ENCODE measurements at regions not wholly inside any gene's neighbourhood (a gene's known extent, or its start where the extent isn't known, plus 50 kb on each side); places are given as distances from the start of the nearest gene placed in this dataset.

DNA sequence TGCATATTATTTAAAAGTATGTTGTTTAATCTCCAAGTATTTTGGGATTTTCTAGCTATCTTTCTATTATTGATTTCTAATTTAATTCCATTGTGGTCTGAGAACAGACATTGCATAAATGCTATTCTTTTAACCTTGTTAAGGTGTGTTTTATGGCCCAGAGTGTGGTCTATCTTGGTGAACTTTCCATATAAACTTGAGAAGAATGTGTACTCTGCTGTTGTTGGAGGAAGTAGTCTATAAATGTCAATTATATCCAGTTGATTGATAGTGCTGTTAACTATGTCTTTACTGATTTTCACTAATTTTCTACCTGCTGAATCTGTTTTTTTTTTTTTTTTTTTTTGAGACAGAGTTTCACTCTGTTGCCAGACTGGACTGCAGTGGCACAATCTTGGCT, 180.9 kb downstream of the ZNF621 start:
- no peak for DNase-seq

DNA sequence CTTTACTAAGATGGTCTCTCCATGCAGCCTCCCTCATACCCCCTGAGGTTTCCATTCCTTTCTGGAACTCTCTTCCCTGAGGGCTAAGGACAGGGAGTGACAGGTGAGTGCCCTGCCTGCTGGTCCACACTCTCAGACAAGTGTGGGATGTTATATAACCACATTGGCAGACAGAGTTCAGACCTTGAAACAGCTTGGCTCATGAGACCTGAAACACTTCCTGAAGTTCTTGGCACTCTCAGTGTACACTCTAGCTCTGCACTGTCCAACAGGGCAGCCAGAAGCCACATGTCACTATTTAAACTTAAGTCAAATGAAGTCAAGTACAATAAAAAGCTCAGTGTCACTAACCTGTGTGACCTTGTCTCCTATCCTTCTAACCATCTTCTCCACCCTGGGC, 188.5 kb downstream of the ZNF621 start:
- DNase-seq = no peak

DNA sequence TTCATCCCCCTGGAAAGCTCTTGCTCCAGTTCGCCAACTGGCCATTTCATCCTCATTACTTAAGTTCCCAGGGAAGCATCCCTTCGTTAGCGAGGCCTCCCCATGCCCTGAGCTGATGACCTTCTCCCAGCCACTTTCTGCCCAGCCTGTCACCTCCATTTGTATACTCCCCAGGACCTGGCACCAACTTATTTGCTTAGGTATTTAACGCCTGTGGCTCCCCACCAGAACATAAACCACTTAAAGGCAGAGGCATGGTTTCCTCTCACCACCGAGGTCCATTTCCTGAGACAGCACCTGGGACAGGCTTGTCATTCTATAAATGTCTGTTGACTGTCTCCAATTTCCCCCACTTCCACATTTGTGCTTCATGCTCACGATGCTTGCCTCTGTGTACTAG, 189.0 kb downstream of the ZNF621 start:
- DNase-seq = no peak

DNA sequence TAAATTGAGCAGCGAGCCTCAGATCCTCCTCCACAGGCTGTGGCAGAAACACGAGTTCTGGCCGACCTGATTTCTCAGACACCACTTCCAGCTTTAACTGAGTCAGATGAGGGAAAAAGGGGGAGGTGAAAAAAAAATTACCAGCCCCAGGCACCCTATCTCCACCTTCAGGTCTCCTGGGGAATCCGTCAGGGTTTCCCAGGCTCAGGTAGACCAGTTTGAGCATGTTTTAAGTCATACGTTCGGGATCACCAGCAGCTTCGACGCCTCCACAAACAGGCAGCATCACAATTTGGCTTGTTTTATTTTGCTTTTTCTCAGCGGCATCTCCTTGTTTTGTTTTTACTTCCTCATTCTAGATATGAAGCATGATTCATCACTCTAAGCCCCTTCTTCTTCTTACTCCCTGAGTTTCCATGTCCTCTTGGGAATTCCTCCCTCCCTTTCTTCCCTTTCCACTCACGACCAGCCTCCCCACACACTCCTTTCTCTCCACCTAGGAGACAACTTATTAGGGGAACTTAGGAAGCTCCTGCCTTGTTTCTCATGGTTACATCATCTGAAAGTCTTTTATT, 190.1 kb downstream of the ZNF621 start:
- DNase-seq = no peak

DNA sequence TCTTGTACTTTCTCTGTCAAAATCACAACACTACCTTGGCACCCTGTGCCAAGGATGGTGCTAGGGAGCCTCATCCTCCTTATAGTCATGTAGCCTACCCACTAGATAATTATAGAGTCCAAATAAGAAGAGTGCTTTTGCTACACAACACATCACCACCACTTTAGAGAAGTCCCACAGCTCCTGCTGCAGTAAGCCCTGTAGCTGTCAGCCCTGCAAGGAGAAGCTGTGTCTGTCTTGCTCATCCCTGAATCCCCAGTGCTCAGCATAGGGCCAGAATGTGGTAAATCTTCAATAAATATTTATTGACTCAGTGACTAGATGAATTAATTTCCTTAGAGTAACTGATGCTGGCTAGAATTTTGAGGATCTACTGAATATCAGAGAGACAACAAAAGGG, 190.8 kb downstream of the ZNF621 start:
- DNase-seq = no peak

DNA sequence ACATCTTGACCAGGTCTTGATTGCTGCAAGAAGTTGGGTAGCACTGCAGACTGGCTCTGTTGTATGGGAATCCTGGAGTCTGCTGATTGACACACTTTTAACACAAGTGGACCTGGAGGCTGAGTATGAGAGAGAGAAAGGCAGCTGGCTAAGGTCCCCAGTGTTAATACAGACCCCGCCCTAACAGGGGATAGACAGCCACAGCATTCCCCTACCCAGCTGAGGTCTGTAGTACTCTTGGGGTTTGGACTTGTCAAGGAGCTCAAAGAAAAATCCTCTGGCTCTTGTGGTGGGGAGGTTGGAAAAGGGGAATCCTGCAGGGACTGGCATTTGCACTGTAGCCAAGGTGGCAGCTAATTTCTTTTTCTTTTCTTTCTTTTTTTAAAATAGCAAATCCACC, 192.7 kb downstream of the ZNF621 start:
- no peak for DNase-seq

DNA sequence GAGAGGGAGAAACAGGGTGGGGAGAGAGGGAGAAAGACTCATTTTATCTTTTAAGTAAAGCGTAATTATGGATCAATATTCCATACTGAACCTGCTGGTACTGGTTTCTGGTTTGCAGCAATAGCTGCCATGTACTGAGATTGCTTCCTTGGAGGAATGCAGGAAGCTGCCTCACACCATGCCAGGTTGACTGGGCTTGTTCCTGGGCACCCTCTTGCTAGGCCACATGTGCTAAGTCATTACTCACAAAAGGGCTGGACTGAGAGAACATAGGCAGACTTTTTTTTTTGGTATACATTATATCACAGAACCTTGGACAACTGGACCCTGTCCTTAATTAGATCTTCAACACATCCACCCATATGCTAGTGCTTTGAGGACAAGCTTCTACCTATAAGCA, 193.4 kb downstream of the ZNF621 start:
- DNase-seq = no peak

DNA sequence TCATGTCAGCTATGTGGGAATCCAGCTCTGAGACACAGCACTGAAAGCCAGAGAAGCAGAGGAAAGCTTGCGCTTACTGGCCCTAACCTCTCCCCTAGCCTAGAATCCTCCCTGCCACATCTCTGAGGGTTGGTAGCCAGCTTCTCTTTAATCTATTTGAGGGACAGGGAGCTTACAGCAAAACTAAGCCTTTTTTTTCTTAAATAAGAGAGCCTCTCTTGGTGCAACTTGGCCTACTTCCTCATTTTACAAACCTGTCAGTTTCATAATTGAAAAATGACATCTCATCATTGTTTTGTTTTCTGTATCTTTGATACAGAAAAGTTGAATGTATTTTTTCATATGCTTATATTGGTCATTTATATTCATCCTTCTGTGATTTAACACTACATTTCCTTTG, 193.9 kb downstream of the ZNF621 start:
- no peak for DNase-seq

DNA sequence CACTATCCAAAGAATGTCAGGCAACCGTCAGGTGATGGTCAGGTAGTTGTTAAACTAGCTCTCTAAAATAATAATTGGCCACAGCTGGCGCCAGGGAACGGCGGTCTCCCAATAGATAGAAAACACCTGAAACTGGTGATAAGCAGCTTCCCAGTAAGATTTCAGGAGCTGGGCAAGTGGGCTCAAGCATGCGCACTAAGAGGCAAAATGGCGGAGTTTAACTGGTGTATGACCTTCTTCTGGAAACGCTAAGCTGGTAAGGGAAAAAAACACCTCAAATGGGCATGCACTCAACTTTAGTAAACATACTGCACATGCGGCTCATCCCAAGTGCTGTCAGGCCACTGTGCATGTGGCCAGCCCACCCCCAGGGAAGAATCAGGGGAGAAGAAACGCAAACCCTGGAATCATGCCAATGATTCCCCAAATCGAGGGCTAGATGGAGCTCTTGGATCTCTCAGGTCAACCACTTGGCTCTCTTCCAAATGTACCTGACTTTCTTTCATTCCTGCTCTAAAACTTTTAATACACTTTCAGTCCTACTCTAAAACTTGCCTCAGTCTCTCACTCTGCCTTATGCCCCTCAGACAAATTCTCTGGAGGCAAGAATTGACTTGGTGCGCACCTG, 195.0 kb downstream of the ZNF621 start:
- no peak for DNase-seq

DNA sequence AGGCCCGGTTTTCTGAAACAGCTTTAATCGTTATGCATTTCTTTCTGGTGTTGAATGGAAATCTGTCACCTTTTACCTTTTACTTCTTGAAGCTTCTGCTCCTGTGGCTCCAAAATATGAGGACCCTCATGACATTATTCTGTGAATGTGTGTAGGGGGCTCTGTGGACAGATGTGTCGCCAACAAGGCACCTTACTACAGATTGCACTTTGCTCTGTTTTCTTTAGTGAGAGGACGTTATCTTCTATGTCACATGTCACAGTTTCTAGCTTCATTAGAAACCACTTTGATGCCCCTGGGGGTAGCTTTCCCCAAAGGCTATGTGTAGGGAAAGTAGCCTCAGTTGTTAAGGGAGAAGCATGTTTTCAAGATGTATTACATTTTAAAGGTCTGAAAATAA, 195.6 kb downstream of the ZNF621 start:
- DNase-seq = no peak

DNA sequence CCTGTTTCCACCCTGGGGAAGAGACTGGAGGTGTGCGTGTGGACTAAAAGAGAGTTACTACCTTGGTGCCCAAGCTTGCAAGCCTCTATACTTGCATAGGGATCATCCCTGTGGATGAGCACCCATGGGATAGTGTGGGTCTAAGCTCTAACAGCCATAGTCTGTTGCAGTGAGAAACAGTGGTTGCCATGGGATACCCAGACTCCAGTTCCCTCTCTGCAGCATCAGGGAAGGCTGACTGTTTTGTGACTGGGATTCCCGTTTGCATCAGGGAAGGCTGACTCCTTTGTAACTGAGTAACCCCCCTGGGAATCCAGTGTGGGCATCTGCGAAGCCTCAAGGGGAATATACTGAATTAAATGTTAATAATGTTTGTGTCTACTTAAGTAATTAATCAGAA, 196.1 kb downstream of the ZNF621 start:
- no peak for DNase-seq

DNA sequence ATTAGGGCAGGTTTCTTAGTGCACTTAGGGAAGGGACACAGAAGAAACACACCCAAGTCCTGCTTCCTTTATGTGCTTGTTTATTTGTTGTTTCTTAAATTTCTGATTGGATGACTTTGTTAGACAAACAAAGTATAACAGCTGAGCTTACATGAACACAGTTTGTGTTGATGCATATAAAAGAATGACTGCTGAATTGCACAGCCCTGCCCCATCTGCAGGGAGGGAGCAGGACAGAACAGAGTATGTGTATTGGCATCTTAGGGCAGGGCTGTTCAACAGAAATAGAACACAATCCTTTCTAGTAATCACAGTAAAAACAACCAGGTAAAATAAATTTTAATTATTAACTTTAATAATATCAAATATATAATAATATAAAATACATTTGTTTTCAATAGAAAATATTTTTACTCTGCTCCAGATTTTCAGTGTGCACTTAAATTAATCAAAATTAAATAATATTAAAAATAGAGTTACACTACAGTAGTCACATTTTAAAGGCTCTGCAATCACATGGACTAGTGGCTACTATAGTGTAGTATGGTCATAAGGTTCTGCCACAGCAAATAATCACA, 198.4 kb downstream of the ZNF621 start:
- DNase-seq = no peak

DNA sequence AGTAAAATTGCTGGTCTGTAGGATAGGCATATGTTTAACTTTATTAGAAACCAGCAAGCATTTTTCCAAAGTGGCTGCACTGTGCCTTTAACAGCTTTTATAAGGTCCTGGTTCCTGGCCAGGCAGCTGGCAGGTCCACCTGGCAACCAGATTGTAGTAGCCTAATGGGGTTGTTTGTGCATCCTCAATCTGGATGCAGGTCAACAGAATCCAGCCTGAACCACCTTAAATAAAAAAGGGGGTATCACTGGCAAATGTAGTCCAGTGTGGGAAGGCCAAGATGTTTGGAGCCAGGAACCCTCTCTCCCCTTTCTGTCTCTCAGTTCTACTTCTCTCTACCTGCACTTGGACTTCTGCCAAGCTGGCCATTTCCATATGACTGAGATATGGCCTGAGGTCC, 200.3 kb downstream of the ZNF621 start:
- no peak for DNase-seq

DNA sequence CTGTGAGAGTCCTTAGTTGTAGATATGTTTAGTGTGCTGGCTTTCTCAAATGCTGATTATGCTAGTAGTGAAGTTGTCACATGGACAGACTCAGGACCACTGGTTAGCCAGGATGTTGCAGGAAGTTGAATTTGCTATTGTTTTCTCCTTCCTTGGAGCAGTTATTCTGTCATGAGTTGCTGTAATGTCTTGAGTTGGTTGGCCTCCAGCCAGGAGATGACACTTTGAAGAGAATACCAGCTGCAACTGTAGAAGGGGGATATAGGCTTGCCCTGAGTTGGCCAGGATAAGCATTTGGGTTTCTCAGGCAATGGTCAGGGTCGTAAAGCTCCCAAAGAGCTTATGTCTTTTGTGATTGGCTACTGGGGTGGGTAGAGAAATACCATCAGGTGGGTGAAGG, 206.7 kb downstream of the ZNF621 start:
- no peak for DNase-seq

DNA sequence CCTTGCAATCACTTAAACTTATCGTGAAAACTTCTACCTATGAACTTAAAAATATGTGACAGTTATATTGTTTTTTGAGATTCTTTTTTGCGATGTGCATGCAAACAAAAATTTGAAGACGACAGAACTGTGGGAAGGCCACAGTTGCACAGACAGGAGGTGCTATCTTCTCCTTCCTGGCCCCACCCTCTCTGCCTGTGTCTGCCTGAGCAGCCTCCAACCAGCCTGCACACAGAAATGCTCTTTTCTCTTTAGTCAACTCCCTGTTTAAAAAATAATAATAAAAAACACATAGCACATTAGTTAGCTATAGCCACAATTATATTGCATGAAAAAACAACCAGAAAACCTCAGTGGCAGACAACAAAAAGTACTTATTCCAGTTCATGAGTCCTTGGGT, 212.2 kb downstream of the ZNF621 start:
- no peak for DNase-seq

DNA sequence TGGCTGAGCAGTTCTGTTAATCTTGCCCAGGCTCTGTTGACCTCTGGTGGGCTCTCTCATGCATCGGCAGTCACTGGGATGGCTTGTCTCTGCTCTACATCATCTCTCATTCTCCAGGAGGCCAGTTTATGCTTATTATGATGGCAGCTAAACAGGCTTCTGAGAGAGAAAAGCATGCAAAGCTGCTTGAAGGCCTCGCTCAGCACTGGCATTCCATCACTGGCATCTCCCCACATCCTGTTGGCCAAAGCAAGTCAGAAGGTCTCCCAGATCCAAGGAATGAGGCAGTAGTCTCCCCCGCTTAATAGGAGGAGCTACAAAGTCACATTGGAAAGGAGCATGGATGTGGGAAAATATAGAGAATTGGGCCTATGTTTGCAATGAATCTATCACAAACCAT, 212.6 kb downstream of the ZNF621 start:
- DNase-seq = no peak

DNA sequence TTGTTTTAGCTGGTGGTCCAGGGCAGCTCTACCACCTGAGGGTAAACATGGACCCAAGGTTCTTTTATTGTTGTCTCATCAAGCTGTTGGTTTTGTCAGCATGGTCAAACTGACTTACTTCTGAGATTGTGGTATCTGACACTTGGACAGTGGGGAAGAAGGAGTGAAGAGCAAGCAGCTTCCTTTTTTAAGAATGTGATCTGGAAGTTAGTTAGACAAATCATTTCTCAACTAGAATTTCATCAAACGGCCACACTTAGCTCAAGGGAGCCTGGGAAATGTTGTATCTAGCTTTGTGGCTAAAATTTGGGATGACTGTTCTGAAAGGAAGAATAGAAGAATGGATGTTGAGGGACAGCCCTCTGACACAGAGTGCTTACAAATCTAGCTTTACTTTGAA, 215.2 kb downstream of the ZNF621 start:
- no peak for DNase-seq

DNA sequence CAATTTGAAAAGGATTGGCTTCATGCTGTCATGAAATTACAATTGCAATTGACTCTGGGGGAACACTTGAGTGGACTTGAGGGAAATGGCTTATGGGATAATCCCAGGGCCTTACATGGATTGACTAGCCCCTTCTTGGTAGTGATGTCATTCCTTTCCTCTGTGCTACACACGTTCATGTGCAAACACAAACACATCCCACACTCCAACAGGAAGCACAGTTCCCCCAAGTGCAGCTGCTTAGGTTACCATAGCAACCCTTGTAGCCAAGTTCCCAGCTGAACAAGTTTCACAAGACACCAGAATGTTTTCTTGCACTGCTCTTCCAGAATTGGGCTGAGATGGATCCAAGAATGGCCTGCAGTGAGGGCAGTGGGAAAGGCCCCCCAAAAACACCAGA, 217.0 kb downstream of the ZNF621 start:
- no peak for DNase-seq

DNA sequence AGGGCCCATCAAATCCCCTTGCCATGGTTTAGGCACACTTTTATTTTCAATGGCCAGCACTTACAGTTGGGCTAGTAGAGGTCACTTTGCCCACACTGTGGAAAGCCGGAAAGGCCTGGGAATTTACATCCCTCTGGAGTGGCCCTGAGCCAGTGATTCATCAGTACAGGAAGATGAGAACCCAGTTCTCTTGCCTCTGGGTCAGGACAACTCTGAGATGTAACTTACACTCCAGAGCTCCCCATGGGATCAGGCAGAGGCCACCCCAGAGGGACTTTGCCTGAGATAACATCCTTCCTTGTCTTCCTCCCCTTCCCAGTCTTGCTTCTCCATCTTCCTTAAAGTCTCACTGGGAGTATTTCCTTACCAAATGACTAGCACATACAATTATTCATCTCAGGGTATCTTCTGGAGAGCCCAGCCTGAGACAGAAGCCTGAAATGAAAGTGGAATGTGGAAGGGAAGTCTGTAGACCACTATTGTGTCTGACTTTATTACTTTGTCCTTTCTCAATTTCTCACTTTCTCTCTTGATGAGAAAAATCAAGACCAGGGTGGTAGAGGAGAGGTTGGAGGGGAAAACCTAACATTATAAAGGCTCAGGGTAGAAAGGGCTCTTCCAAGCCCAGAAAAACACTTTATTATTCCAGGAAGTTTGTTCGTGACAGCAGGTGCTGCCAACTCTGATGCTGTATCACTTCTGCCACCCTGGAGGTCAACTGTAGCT, 220.8 kb downstream of the ZNF621 start:
- no peak for DNase-seq

DNA sequence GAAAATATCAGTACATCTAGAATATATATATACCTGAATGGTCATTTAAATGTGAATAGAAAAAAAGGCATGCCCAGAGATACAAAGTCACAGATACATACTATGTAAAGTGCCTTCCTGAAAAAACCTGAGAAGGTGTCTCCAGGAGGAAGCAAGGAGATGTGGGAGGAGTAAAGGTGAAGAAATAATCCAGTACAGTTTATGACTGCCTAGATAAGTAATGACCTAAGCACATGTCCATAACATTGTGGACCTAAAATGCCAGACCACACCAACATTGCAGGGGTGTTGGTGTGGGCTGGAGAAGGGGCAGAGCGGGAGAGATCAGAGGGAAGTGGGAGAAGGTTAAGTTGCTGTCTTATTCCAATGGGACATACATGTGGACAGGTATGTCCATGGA, 226.9 kb downstream of the ZNF621 start:
- no peak for DNase-seq

DNA sequence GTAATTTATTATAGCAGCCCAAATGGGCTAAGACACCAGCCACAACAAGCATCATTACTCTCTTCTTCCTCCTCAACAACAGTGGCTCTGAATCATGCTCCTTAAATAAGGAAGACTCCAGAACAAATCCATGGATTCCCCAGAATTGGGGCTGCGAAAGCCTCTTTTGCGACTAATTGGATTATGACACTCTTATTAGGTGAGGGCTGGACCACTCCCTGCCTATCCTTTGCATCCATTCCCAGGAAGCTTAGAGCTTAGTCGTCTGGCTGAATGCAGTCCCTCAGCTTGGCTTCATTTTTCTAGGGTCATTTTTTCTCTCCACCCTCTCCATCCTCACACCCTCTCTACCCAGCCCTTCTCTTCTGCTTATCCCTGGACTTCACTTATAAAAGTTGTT, 227.7 kb downstream of the ZNF621 start:
- no peak for DNase-seq

DNA sequence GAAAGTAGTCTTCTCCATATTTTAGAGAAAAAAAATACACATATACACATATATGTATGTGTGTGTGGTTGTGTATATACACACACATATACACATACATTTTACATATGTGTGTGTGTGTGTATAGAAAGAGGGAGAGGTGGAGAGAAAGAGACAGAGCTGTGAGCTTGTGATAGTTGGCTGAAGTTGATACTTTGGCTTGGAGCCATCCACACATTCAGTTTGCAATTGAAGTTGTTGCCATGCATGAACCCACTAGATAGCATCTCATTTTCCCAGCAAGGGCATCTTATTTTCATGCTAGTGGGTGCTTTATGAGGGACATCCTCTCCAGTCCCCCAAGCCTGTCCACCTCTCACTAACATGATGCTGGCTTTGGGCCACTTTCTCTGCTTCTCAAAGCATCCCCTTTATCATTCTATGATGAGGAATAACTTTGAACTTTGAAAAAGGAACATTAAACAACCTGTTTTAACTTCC, 228.6 kb downstream of the ZNF621 start:
- no peak for DNase-seq

DNA sequence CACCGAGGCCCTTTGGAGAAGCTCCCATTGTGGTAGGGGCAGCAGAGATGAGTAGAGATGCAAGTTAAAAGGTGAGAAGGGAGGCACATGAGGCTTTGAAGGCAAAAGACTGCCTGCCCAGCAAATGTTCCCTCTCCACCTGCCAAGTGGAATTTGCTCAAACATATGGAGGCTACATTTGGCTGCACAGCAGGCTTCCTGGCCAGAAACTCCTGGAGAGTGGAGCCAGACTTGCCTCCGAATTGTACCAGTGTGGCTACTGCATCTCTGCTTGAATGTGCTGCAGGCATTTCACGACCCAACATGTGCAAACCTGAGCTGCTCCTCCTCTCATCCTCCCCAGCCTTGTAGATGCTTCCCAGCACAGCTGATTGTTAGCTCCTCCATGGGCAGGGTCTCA, 229.2 kb downstream of the ZNF621 start:
- DNase-seq = no peak

DNA sequence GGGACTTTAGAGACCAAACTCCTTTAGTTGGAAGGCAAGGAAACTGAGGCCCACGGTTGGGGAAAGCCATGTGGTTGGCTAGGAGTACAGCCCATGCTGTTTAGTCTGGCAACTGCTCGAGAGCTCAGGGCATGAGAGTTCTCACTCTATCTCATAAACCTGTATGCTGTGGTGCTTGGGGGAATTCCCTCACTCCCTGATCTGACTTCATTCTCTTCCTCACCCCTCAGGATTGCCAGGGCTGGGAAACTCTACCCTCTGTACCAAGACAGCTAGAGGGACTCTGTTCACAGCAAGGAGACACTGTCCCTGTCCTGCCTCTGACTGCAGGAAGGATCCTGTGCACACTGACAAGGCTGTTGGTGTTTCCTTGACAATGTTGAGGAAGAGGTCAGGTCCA, 230.2 kb downstream of the ZNF621 start:
- DNase-seq = no peak
